ENCODE measurements at regions not wholly inside any gene's neighbourhood (a gene's known extent, or its start where the extent isn't known, plus 50 kb on each side); places are given as distances from the start of the nearest gene placed in this dataset.

GRCh38 chr4:170248576-170248975 lies 158.8 kb upstream of the AADAT start:
- TF ChIP-seq CTCF (IDR thresholded peaks at IDR 0.05) (no peak), POLR2A (IDR thresholded peaks at IDR 0.05) (no peak)

Measured in breast epithelium (tissue), 3 donors.